A549 (cell line): ENCODE measurements at regions not wholly inside any gene's neighbourhood (a gene's known extent, or its start where the extent isn't known, plus 50 kb on each side); places are given as distances from the start of the nearest gene placed in this dataset.

Experiments
- CEBPB ChIP-seq, 2 experiments: fragments of >200 bp in 1 of 2; sonication (Bioruptor Twin) in 1 of 2; formaldehyde crosslinking in 1 of 2; IDR thresholded peaks; 2 replicates each; pipeline ENCODE4 v1.6.1; 2012 to 2016
- CTCF ChIP-seq: fragments of >200 bp; sonication (Bioruptor Twin); formaldehyde crosslinking; IDR thresholded peaks from 3 replicates; pipeline ENCODE4 v1.5.1; 2016
- ELK1 ChIP-seq: fragments of 150-350 bp; IDR thresholded peaks from 2 replicates; pipeline ENCODE4 v1.6.1; 2014; ENCODE audit warnings: low read depth, mild to moderate bottlenecking, low read length
- EP300 ChIP-seq, 2 experiments: fragments of >200 bp; sonication (Bioruptor Twin); formaldehyde crosslinking; IDR thresholded peaks; 2 replicates in 1 of 2; 3 replicates in 1 of 2; pipeline ENCODE4 v1.6.1; 2016 to 2017
- MAX ChIP-seq: IDR thresholded peaks from 2 replicates; pipeline ENCODE4 v1.6.1; 2012
- NR3C1 ChIP-seq: fragments of >200 bp; sonication (Bioruptor Twin); formaldehyde crosslinking; IDR thresholded peaks from 3 replicates; pipeline ENCODE4 v1.6.1; 2017
- PBX3 ChIP-seq: IDR thresholded peaks from 2 replicates; pipeline ENCODE4 v1.6.1; 2012
- POLR2A ChIP-seq: IDR thresholded peaks from 2 replicates; pipeline ENCODE4 v1.6.1; 2012; ENCODE audit warnings: mild to moderate bottlenecking, low read length
- POLR2AphosphoS2 ChIP-seq: conservative IDR thresholded peaks from 2 replicates; pipeline ENCODE4 v1.6.1; 2012; ENCODE audit warnings: low read length, improper control_type of control experiment, inconsistent platforms
- REST ChIP-seq: fragments of 200-600 bp; sonication (generic); IDR thresholded peaks from 2 replicates; pipeline ENCODE4 v1.6.1; 2016; ENCODE audit warnings: antibody characterized with exemption, mild to moderate bottlenecking, moderate library complexity
- RFX5 ChIP-seq: fragments of 450-650 bp; IDR thresholded peaks from 2 replicates; pipeline ENCODE4 v1.7.1; 2014; ENCODE audit warnings: antibody characterized with exemption, mild to moderate bottlenecking, moderate library complexity
- RNF2 ChIP-seq: fragments of 200-600 bp; sonication (generic); IDR thresholded peaks from 2 replicates; pipeline ENCODE4 v1.6.1; 2016; ENCODE audit warnings: low read depth, mild to moderate bottlenecking, antibody characterized with exemption, moderate library complexity, borderline replicate concordance
- TP53 ChIP-seq: fragments of 250-450 bp; sonication (Bioruptor Pico); IDR thresholded peaks from 2 replicates; pipeline ENCODE4 v1.5.0; 2021; ENCODE audit warnings: mild to moderate bottlenecking, moderate library complexity

- no peak for TF ChIP-seq POLR2A
- no peak for TF ChIP-seq CTCF
- TF ChIP-seq CEBPB (IDR thresholded peaks at IDR 0.05), result no peak
- TF ChIP-seq MAX, result no peak
- no peak for TF ChIP-seq ELK1
- no peak for TF ChIP-seq RFX5
- TF ChIP-seq TP53 (CRISPR knock-in tag), result no peak
- TF ChIP-seq EP300 (IDR thresholded peaks at IDR 0.05), result no peak
- no peak for TF ChIP-seq REST
- TF ChIP-seq PBX3, result no peak
- no peak for TF ChIP-seq POLR2AphosphoS2
- TF ChIP-seq NR3C1, result no peak
- no peak for TF ChIP-seq RNF2
Measured at GRCh38 chr13:108020027-108020426, 195.3 kb downstream of the LIG4 start.
